ENCODE measurements at regions not wholly inside any gene's neighbourhood (a gene's known extent, or its start where the extent isn't known, plus 50 kb on each side); places are given as distances from the start of the nearest gene placed in this dataset.

- no peak overlapping the region for H3K4me2 ChIP-seq
- H3K27me3 ChIP-seq (ENCODE audit: insufficient read depth), result no peaks in the 10 kb centered on the region
- ChIA-PET POLR2A (no interaction called here), CTCF (no interaction called here)
- DNase-seq, result no peak
- no peaks in the 10 kb centered on the region for H3K9me2 ChIP-seq
- no peaks in the 10 kb centered on the region for H3K79me2 ChIP-seq (ENCODE audit: insufficient read depth)
- no peak overlapping the region for H3K9ac ChIP-seq
- 66% methylated on average over 2 of the region's 2 CpGs for WGBS (ENCODE audit: low lambda C conversion rate)
- H3K36me3 ChIP-seq (replicated peaks in 1 of 2; ENCODE audit: control insufficient read depth in 1 of 2, insufficient read depth in 2 of 2, low read length in 1 of 2), result no peaks in the 10 kb centered on the region
- H4K20me1 ChIP-seq (ENCODE audit: insufficient read depth), result no peaks in the 10 kb centered on the region
- TF ChIP-seq RCOR1 (IDR thresholded peaks at IDR 0.05; ENCODE audit: low read length) (no peak), ELF1 (IDR thresholded peaks at IDR 0.05) (no peak), NFIC (IDR thresholded peaks at IDR 0.05; ENCODE audit: borderline replicate concordance) (no peak)
- TF ChIP-seq, protein P1, sequence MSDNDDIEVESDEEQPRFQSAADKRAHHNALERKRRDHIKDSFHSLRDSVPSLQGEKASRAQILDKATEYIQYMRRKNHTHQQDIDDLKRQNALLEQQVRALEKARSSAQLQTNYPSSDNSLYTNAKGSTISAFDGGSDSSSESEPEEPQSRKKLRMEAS (IDR thresholded peaks at IDR 0.05; ENCODE audit: low read depth), result no peak
- no peak overlapping the region for H3K4me3 ChIP-seq (ENCODE audit: low read depth in 2 of 2, low read length in 1 of 2)
- H3F3A ChIP-seq (replicated peaks; ENCODE audit: insufficient read depth), result no peaks in the 10 kb centered on the region
- H2AFZ ChIP-seq (ENCODE audit: low read depth), result no peak overlapping the region
- no peak overlapping the region for H3K27ac ChIP-seq (ENCODE audit: low read depth in 2 of 2, low read length in 1 of 2)
- H3K9me3 ChIP-seq, result no peaks in the 10 kb centered on the region
- no peaks in the 10 kb centered on the region for H3K4me1 ChIP-seq (ENCODE audit: control insufficient read depth in 1 of 2, insufficient read depth in 2 of 2, low read depth in 1 of 2, low read length in 1 of 2)
Measured at GRCh38 chr13:42684226-42684625, 97.2 kb upstream of the FAM216B start.

GRCh38 chr13:42685751-42686150, 95.6 kb upstream of the FAM216B start:
- no peaks in the 10 kb centered on the region for H3K4me1 ChIP-seq (ENCODE audit: control insufficient read depth in 1 of 2, insufficient read depth in 2 of 2, low read depth in 1 of 2, low read length in 1 of 2)
- no peak overlapping the region for H2AFZ ChIP-seq (ENCODE audit: low read depth)
- no peak overlapping the region for H3K4me2 ChIP-seq
- H3F3A ChIP-seq (replicated peaks; ENCODE audit: insufficient read depth), result no peaks in the 10 kb centered on the region
- no peak overlapping the region for H3K9ac ChIP-seq
- no peak for DNase-seq
- H3K27ac ChIP-seq (ENCODE audit: low read depth in 2 of 2, low read length in 1 of 2), result no peak overlapping the region
- no peak overlapping the region for H3K4me3 ChIP-seq (ENCODE audit: low read depth in 2 of 2, low read length in 1 of 2)
- no peaks in the 10 kb centered on the region for H3K9me2 ChIP-seq
- ChIA-PET CTCF (no interaction called here), POLR2A (no interaction called here)
- H3K27me3 ChIP-seq (ENCODE audit: insufficient read depth), result no peaks in the 10 kb centered on the region
- no peaks in the 10 kb centered on the region for H3K9me3 ChIP-seq
- 84% methylated on average over 4 of the region's 4 CpGs for WGBS (ENCODE audit: low lambda C conversion rate)
- no peaks in the 10 kb centered on the region for H3K79me2 ChIP-seq (ENCODE audit: insufficient read depth)
- no peaks in the 10 kb centered on the region for H3K36me3 ChIP-seq (replicated peaks in 1 of 2; ENCODE audit: control insufficient read depth in 1 of 2, insufficient read depth in 2 of 2, low read length in 1 of 2)
- H4K20me1 ChIP-seq (ENCODE audit: insufficient read depth), result no peaks in the 10 kb centered on the region
- TF ChIP-seq TCF12 (IDR thresholded peaks at IDR 0.05) (no peak), YY1 (IDR thresholded peaks at IDR 0.05; ENCODE audit: low read depth) (no peak), NFIC (IDR thresholded peaks at IDR 0.05; ENCODE audit: borderline replicate concordance) (no peak)

DNA sequence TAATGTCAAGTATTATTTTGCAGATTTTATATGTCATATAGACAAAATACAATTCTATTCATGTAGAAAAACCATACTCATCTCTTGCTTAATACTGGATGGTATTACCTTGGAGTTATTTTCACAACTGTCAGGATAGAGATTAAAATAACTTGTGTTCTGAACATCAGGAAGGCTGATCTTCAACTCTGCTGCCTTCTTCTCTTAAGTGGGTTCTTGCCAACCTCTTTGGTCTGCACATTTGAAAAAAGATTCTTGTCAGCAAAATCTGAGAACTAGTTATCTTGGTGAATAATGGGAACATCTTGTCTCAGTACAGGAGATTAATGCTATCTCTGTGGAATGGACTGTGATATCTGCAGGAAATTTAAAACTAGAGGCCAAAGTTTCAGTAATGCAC, 95.2 kb upstream of the FAM216B start:
- Histone ChIP-seq H3K79me2 (ENCODE audit: insufficient read depth) (no peaks in the 10 kb centered on the region), H3K27ac (ENCODE audit: low read depth in 2 of 2, low read length in 1 of 2) (no peak overlapping the region), H3K4me2 (no peak overlapping the region), H3K9me2 (no peaks in the 10 kb centered on the region), H3F3A (replicated peaks; ENCODE audit: insufficient read depth) (no peaks in the 10 kb centered on the region), H3K4me1 (ENCODE audit: control insufficient read depth in 1 of 2, insufficient read depth in 2 of 2, low read depth in 1 of 2, low read length in 1 of 2) (no peaks in the 10 kb centered on the region), H3K9me3 (no peaks in the 10 kb centered on the region), H3K27me3 (ENCODE audit: insufficient read depth) (no peaks in the 10 kb centered on the region), H4K20me1 (ENCODE audit: insufficient read depth) (no peaks in the 10 kb centered on the region), H3K4me3 (ENCODE audit: low read depth in 2 of 2, low read length in 1 of 2) (no peak overlapping the region), H3K36me3 (replicated peaks in 1 of 2; ENCODE audit: control insufficient read depth in 1 of 2, insufficient read depth in 2 of 2, low read length in 1 of 2) (no peaks in the 10 kb centered on the region), H2AFZ (ENCODE audit: low read depth) (no peak overlapping the region), H3K9ac (no peak overlapping the region)
- no peak for DNase-seq
- ChIA-PET POLR2A (no interaction called here), CTCF (no interaction called here)
- TF ChIP-seq GATA2 (CRISPR knock-in tag; IDR thresholded peaks at IDR 0.05), result no peak
- TF ChIP-seq, protein P1 (IDR thresholded peaks at IDR 0.05; ENCODE audit: low read depth), result no peak
- no peak for TF ChIP-seq RFX5 (IDR thresholded peaks at IDR 0.05; ENCODE audit: low read length)
- no peak for TF ChIP-seq YY1 (IDR thresholded peaks at IDR 0.05; ENCODE audit: low read depth)
- no peak for TF ChIP-seq TAF1 (IDR thresholded peaks at IDR 0.05; ENCODE audit: borderline replicate concordance, low read depth, low read length)
- TF ChIP-seq TEAD4 (IDR thresholded peaks at IDR 0.05; ENCODE audit: borderline replicate concordance, insufficient read depth), result no peak
- no peak for TF ChIP-seq FOXJ3 (CRISPR knock-in tag; IDR thresholded peaks at IDR 0.05)
- no peak for TF ChIP-seq JUND (IDR thresholded peaks at IDR 0.05)
- TF ChIP-seq RAD21 (IDR thresholded peaks at IDR 0.05; ENCODE audit: low read length), result no peak
- TF ChIP-seq RCOR1 (IDR thresholded peaks at IDR 0.05; ENCODE audit: low read length), result no peak
- no peak for TF ChIP-seq FOXM1 (IDR thresholded peaks at IDR 0.05; ENCODE audit: low read depth)
- no peak for TF ChIP-seq FOSL2 (IDR thresholded peaks at IDR 0.05; ENCODE audit: borderline replicate concordance, low read depth)
- TF ChIP-seq, protein P2, sequence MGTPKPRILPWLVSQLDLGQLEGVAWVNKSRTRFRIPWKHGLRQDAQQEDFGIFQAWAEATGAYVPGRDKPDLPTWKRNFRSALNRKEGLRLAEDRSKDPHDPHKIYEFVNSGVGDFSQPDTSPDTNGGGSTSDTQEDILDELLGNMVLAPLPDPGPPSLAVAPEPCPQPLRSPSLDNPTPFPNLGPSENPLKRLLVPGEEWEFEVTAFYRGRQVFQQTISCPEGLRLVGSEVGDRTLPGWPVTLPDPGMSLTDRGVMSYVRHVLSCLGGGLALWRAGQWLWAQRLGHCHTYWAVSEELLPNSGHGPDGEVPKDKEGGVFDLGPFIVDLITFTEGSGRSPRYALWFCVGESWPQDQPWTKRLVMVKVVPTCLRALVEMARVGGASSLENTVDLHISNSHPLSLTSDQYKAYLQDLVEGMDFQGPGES (IDR thresholded peaks at IDR 0.05; ENCODE audit: low read depth, low read length), result no peak
- TF ChIP-seq USF2 (IDR thresholded peaks at IDR 0.05; ENCODE audit: borderline replicate concordance, low read depth, low read length), result no peak
- TF ChIP-seq NFIC (IDR thresholded peaks at IDR 0.05; ENCODE audit: borderline replicate concordance), result no peak
- TF ChIP-seq NRF1 (IDR thresholded peaks at IDR 0.05; ENCODE audit: low read depth, low read length), result no peak
- no peak for TF ChIP-seq POLR2AphosphoS5 (IDR thresholded peaks at IDR 0.05; ENCODE audit: low read depth, low read length)
- TF ChIP-seq CTCF (IDR thresholded peaks at IDR 0.05), result no peak
